ENCODE measurements at regions not wholly inside any gene's neighbourhood (a gene's known extent, or its start where the extent isn't known, plus 50 kb on each side); places are given as distances from the start of the nearest gene placed in this dataset.

DNA sequence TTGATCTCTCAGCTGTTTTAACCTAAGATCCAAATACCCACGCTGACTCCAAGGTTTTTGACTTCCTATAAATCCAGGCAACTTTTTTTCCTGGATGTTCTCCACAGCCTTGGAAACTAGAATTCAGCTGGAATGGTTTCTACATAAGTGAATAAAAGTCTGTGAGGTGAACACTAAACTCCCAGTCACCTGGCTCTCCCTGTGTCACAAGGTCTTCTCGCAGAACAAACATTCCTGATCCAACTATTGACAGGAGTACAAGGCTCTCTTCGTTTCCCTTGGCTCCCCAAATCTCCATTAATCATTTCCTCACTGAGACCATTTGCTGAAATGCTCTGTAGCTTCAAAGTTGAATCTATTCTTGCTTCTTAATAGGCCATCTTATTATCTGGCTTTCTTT, 265.7 kb downstream of the ADGRG6 start:
- TF ChIP-seq RAD21 (IDR thresholded peaks at IDR 0.05; ENCODE audit: low read length), result no peak
- TF ChIP-seq, protein P1, sequence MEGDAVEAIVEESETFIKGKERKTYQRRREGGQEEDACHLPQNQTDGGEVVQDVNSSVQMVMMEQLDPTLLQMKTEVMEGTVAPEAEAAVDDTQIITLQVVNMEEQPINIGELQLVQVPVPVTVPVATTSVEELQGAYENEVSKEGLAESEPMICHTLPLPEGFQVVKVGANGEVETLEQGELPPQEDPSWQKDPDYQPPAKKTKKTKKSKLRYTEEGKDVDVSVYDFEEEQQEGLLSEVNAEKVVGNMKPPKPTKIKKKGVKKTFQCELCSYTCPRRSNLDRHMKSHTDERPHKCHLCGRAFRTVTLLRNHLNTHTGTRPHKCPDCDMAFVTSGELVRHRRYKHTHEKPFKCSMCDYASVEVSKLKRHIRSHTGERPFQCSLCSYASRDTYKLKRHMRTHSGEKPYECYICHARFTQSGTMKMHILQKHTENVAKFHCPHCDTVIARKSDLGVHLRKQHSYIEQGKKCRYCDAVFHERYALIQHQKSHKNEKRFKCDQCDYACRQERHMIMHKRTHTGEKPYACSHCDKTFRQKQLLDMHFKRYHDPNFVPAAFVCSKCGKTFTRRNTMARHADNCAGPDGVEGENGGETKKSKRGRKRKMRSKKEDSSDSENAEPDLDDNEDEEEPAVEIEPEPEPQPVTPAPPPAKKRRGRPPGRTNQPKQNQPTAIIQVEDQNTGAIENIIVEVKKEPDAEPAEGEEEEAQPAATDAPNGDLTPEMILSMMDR (IDR thresholded peaks at IDR 0.05), result no peak
- TF ChIP-seq EP300 (IDR thresholded peaks at IDR 0.05; ENCODE audit: borderline replicate concordance in 1 of 2, low read depth in 1 of 2, low read length in 1 of 2), result no peak
- no peak for TF ChIP-seq POLR2AphosphoS5 (IDR thresholded peaks at IDR 0.05; ENCODE audit: low read depth, low read length)
- no peak for TF ChIP-seq EZH2phosphoT487 (IDR thresholded peaks at IDR 0.05; ENCODE audit: borderline replicate concordance, low read depth)
- TF ChIP-seq, protein P2, sequence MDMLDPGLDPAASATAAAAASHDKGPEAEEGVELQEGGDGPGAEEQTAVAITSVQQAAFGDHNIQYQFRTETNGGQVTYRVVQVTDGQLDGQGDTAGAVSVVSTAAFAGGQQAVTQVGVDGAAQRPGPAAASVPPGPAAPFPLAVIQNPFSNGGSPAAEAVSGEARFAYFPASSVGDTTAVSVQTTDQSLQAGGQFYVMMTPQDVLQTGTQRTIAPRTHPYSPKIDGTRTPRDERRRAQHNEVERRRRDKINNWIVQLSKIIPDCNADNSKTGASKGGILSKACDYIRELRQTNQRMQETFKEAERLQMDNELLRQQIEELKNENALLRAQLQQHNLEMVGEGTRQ (IDR thresholded peaks at IDR 0.05; ENCODE audit: borderline replicate concordance, low read depth, low read length), result no peak
- no peak for TF ChIP-seq RFX5 (IDR thresholded peaks at IDR 0.05; ENCODE audit: low read length)
- TF ChIP-seq, protein P3, sequence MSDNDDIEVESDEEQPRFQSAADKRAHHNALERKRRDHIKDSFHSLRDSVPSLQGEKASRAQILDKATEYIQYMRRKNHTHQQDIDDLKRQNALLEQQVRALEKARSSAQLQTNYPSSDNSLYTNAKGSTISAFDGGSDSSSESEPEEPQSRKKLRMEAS (IDR thresholded peaks at IDR 0.05; ENCODE audit: low read depth), result no peak
- no peak for TF ChIP-seq TAF1 (IDR thresholded peaks at IDR 0.05; ENCODE audit: borderline replicate concordance, low read depth, low read length)
- no peak for TF ChIP-seq FOXM1 (IDR thresholded peaks at IDR 0.05; ENCODE audit: low read depth)
- TF ChIP-seq JUND (IDR thresholded peaks at IDR 0.05), result no peak
- no peak for TF ChIP-seq ELF1 (IDR thresholded peaks at IDR 0.05)

Data from SK-N-SH (cell line).